GM19043 (cell line): ENCODE measurements at regions not wholly inside any gene's neighbourhood (a gene's known extent, or its start where the extent isn't known, plus 50 kb on each side); places are given as distances from the start of the nearest gene placed in this dataset.

Experiments used
- ATAC-seq: cut with Tn5 transposase; IDR thresholded peaks from one replicate; pipeline ENCODE4 v1.9.1; 2021; ENCODE audit warnings: low read depth; ENCODE audit not compliant: unreplicated experiment

- no peak for ATAC-seq
Measured at GRCh38 chr4:181710143-181710542, 533.1 kb upstream of the TENM3 start.

GRCh38 chr4:181711387-181711786 is 531.8 kb upstream of the TENM3 start:
- no peak for ATAC-seq

- ATAC-seq, result no peak
Measured at GRCh38 chr4:181728305-181728966, 514.8 kb upstream of the TENM3 start.

GRCh38 chr4:181731900-181732299 is 511.3 kb upstream of the TENM3 start:
- no peak for ATAC-seq

GRCh38 chr4:181737744-181738143 is 505.5 kb upstream of the TENM3 start:
- no peak for ATAC-seq

- no peak for ATAC-seq
Measured at GRCh38 chr4:181739031-181739430, 504.2 kb upstream of the TENM3 start.

GRCh38 chr4:181741513-181741912 is 501.7 kb upstream of the TENM3 start:
- ATAC-seq, result no peak

GRCh38 chr4:181745933-181746625 is 497.1 kb upstream of the TENM3 start:
- ATAC-seq, result no peak

- no peak for ATAC-seq
Measured at GRCh38 chr4:181748581-181748980, 494.6 kb upstream of the TENM3 start.

GRCh38 chr4:181752516-181752915 is 490.7 kb upstream of the TENM3 start:
- ATAC-seq, result no peak

- ATAC-seq, result no peak
Measured at GRCh38 chr4:181753207-181753606, 490.0 kb upstream of the TENM3 start.

GRCh38 chr4:181755846-181756245 is 487.4 kb upstream of the TENM3 start:
- no peak for ATAC-seq

- no peak for ATAC-seq
Measured at GRCh38 chr4:181756451-181757095, 486.6 kb upstream of the TENM3 start.

GRCh38 chr4:181757098-181757497 is 486.1 kb upstream of the TENM3 start:
- ATAC-seq, result no peak

GRCh38 chr4:181757910-181758660 is 485.1 kb upstream of the TENM3 start:
- ATAC-seq, result no peak

GRCh38 chr4:181760560-181760959 is 482.6 kb upstream of the TENM3 start:
- no peak for ATAC-seq

- no peak for ATAC-seq
Measured at GRCh38 chr4:181761156-181761555, 482.0 kb upstream of the TENM3 start.

GRCh38 chr4:181766061-181766548 is 477.1 kb upstream of the TENM3 start:
- no peak for ATAC-seq

- ATAC-seq, result no peak
Measured at GRCh38 chr4:181770971-181771370, 472.2 kb upstream of the TENM3 start.

- ATAC-seq, result no peak
Measured at GRCh38 chr4:181775298-181775697, 467.9 kb upstream of the TENM3 start.
